ENCODE measurements at regions not wholly inside any gene's neighbourhood (a gene's known extent, or its start where the extent isn't known, plus 50 kb on each side); places are given as distances from the start of the nearest gene placed in this dataset.
"Not testable (repeated sequence)": the region's sequence is repeated elsewhere in the genome, so short reads cannot be mapped to it uniquely, and the experiment has no call there.

DNA sequence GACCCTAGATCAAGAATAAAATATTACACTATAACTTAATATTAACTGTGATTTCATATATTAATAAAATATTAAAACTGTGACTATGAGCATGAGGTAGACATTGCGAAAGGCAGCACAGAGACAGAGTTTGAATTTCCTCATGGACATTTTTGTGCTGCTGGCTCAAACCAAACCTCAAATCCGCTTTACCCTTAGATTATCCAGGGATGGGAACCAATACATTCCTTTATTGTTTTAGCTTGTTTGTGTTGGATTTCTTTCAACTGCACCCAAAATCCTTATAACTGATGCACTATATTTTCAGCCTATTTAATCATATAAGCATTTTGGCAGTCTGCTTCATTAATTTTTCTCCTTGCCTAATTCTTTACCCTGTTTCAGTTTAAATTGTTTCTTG is 436.7 kb downstream of the ATP23 start:
- DNase-seq: no peak

GRCh38 chr12:58381546-58381945 is 440.2 kb downstream of the ATP23 start:
- DNase-seq: no peak

- no peak for DNase-seq
Measured at GRCh38 chr12:58384196-58384595, 442.8 kb downstream of the ATP23 start.

- no peak for DNase-seq
Measured at GRCh38 chr12:58386136-58386535, 444.8 kb downstream of the ATP23 start.

GRCh38 chr12:58387199-58387598 is 445.8 kb downstream of the ATP23 start:
- DNase-seq: no peak

DNA sequence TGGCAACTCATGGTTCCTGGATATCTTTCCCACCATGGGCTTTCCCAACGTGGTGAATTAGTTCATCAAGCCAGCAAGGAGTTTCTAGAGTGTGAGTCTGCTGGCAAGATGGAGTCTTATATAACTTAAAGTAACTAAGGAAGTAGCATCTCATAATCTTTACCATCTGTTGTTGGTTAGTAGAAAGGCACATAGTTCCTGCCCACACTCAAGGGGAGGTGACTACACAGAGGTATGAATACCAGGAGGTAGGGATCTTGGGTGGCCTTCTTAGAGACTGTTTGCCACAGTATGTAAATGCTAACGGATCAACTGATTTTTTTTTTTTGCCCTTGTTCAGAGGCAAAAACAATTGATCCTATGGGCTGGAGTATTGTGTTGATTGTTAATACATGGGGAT is 446.9 kb downstream of the ATP23 start:
- DNase-seq: no peak

GRCh38 chr12:58393152-58393551 is 451.8 kb downstream of the ATP23 start:
- no peak for DNase-seq

GRCh38 chr12:58395056-58395455 is 453.7 kb downstream of the ATP23 start:
- no peak for DNase-seq

DNA sequence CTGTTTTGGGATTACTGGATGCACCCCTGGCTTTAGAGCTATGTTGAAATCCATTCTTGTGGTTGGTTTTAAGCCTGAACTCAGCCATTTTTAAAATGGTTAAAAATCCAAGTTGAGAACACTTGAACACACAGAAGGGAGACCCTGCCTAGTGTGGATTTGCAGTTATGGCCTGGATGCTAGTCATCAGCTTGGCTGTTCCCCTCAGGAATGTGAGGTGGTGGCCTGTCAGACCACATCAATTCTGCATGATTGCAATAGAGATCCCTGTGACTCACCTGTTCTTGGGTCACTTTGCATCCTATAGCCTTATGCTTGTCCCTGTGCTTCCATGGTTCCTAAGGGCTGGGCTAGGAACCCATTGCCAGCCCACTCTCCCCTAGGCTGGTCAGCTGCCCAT is 454.1 kb downstream of the ATP23 start:
- DNase-seq: no peak

DNA sequence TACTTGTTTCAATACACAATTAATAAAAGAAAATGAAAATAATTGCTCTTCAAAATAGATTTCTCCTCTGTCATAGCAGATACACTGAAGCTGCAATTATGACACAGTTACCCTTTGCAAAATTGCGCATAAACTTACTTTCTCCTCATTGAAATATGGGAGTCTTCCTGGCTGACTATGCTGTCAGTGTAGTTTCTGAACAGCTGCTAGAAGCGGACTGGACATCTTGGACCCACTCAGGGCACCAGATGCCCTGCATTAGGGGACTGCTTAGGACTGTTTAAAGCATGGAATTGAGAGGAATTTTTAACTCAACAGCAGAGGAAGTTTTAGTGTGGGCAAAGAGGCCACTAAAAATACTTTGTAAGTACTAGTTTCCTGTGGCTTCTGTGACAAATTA is 454.9 kb downstream of the ATP23 start:
- no peak for DNase-seq

GRCh38 chr12:58405363-58405762 is 464.0 kb downstream of the ATP23 start:
- no peak for DNase-seq

DNA sequence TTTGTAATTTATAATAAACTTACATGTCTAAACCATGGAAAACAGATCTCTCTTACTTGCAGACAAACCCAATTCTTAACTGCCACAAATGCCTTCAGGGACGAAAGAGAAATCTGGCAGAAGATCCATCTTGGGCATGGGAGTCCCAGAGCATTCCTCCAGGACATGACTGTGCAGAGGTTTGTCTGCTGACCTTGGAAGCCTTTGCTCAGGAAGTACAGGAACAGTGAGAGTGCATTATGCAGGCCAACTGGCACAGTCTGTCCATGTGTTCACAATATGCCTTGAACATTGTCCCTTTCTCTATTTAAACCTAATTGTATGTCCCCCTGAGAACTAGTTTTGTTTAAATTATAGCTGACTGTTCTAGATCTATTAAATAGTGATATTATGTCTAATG is 467.1 kb downstream of the ATP23 start:
- no peak for DNase-seq

DNA sequence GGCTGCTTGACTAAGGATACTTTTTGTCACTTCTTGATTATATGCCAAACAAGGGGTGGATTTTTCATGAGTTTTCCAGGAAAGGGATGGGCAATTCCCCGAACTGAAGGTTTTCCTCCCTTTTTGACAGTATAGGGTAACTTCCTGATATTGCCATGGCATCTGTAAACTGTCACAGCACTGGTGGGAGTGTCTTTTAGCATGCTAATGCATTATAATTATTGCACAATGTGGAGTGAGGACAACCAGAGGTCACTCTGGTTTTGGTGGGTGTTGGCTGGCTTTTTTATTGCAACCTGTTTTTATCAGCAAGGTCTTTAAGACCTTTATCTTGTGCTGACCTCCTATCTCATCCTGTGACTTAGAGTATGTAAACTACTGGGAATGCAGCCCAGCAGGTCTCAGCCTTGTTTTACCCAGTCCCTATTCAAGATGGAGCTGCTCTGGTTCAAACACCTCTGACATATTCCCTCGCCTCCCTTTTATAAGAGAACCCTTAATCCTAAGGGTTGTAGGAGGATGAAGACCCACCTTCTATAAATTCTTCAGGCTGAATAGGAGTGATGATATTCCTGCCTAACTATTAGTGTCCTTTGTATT is 471.2 kb downstream of the ATP23 start:
- DNase-seq: no peak

- no peak for DNase-seq
Measured at GRCh38 chr12:58413794-58414193, 472.4 kb downstream of the ATP23 start.

- DNase-seq: no peak
Measured at GRCh38 chr12:58414398-58414871, 473.1 kb downstream of the ATP23 start.

- no peak for DNase-seq
Measured at GRCh38 chr12:58415716-58416115, 474.3 kb downstream of the ATP23 start.

DNA sequence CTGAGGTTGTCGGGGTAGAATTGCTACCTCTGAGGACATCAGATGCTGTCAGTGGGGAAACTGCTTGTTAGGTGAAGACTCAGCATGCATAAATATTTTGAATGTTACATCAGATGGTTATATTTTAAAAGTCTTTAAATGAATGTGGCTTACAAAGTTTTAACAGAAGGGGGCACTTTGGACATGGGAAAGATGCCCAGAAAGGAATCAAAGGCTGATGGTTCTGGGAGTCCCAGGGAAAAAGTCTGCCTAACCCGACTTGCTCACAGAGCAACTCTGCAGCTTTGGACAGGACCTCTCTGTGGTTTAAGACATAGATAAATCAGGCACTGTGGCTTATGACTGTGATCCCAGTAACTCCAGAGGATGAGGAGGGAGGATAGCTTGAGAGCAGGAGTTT is 474.9 kb downstream of the ATP23 start:
- DNase-seq: no peak

DNA sequence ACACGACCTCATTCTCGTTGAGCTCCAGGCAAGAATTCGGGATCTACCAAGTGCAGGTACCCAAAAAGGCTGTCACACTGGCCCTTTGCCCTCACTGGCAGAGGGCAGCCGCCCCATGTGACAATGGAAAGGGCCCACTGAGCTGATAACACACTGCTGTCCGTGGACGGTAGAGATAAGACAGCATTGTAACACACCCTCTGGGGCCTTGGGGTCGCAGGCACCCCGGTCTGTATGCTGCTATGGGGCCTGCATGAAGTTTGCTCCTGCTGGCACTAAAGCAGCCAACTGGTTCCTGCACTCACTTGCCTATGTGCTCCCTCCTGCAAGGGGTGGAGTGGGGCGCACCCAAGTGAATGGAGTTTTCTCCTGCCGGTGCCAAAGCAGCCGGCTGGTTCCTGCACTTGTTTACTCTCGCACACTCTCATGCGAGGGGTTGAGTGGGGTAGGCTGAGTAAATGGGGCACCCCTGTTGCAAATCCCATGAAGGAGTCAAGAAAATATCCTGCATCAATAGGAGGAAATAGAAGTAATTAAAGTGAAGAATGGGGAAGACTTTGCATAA is 477.9 kb downstream of the ATP23 start:
- no peak for DNase-seq

- no peak for DNase-seq
Measured at GRCh38 chr12:58419905-58420304, 478.5 kb downstream of the ATP23 start.

DNA sequence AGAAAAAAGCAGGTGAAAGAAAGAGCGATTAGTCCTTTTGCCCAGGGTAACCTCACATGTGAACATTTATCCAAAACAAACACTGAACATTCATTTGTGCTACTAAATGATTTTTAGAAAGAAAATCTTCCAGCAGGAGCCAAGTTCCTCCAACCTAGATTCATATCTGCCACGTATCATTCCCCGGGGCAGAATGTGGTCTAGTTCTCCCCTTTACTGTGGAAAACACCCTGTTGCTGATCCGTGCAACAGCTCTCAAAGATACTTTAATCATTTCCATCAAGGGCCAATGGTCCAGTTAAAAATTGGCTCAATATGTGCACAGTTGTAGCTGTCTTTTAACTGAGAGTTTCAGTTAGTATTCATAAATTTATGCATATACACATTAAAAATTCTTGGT is 479.1 kb downstream of the ATP23 start:
- no peak for DNase-seq

DNA sequence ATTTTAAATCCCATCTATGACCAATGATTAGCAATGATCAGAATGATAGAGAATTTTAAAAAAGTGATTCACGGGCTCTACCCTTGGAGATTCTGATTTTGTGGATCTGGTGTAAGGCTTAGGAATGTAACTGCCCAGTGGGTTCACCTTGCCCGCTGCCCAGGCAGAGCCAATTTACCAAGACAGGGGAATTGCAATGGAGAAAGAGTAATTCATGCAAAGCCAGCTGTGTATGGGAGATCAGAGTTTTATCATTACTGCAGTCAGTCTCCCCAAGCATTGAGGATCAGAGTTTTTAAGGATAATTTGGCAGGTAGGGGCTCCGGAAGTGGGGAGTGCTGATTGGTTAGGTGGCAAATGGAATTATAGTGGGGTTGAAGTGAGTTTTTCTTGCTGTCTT is 480.6 kb downstream of the ATP23 start:
- DNase-seq: no peak

DNA sequence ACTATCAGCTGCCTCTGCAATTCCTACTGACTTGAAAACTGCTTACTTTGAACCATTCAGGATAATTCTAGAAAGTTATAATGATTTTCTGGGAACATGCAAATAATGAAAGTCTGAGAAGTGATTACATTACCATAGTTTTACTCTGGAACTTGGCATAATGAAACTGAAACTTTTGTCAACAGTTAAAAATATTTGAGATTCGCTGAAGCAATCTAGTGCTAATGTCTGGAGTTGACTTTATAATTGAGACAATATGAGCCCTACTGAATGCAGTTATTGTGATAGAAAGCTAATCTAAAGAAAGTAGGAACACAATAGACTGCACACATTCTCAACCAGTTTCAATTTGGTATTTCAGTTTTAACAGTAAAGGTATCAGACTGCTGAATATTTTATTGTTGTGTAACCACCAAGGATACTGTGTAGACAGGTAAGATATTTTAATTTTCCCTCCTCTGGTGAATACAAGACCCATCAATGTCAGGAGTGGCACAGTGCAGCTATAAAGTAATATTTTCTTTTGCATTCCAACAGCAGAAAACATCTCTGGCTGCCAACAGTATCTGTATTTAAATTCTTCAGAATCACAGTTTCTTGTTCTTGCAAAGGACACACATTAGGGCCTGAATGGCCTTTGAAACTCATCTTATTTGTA is 483.5 kb downstream of the ATP23 start:
- DNase-seq: no peak

GRCh38 chr12:58425481-58426392 is 484.4 kb downstream of the ATP23 start:
- no peak for DNase-seq

DNA sequence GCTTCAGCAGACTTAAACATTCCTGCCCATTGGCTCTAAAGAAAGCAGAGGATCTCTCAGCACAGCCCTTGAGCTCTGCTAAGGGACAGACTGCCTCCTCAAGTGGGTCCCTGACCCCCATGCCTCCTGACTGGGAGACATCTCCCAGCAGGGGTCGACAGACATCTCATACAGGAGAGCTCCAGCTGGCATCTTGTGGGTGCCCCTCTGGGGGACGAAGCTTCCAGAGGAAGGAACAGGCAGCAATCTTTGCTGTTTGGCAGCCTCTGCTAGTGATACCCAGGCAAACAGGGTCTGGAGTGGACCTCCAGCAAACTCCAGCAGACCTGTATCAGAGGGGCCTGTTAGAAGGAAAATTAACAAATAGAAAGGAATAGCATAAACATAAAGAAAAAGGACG is 485.1 kb downstream of the ATP23 start:
- not testable (repeated sequence) for DNase-seq
